IPS-NIHi11 (cell line): ENCODE measurements at regions not wholly inside any gene's neighbourhood (a gene's known extent, or its start where the extent isn't known, plus 50 kb on each side); places are given as distances from the start of the nearest gene placed in this dataset.
"Not testable (repeated sequence)": the region's sequence is repeated elsewhere in the genome, so short reads cannot be mapped to it uniquely, and the experiment has no call there.

Experiments
- DNase-seq: peaks from one replicate; pipeline ENCODE4 v3.0.0; 2012; ENCODE audit warnings: mixed read lengths, low spot score

- no peak for DNase-seq
These were observed 959.6 kb upstream of the SLC39A10 start for GRCh38 chr2:194697439-194697838.

- no peak for DNase-seq
These were observed 960.3 kb upstream of the SLC39A10 start for GRCh38 chr2:194696690-194697089.

GRCh38 chr2:194686569-194686968 is 970.5 kb upstream of the SLC39A10 start:
- DNase-seq, result no peak

- DNase-seq, result no peak
These were observed 983.0 kb upstream of the SLC39A10 start for GRCh38 chr2:194674043-194674442.

- no peak for DNase-seq
These were observed 984.0 kb upstream of the SLC39A10 start for GRCh38 chr2:194672994-194673393.

GRCh38 chr2:194661431-194661830 is 995.6 kb upstream of the SLC39A10 start:
- DNase-seq, result no peak

GRCh38 chr2:194639057-194639456 is 1018.0 kb upstream of the SLC39A10 start:
- not testable (repeated sequence) for DNase-seq

- DNase-seq, result no peak
These were observed 1035.1 kb upstream of the SLC39A10 start for GRCh38 chr2:194621945-194622344.

GRCh38 chr2:194619366-194619765 is 1037.7 kb upstream of the SLC39A10 start:
- no peak for DNase-seq

GRCh38 chr2:194618432-194618831 is 1038.6 kb upstream of the SLC39A10 start:
- DNase-seq, result no peak

GRCh38 chr2:194616334-194616733 is 1040.7 kb upstream of the SLC39A10 start:
- no peak for DNase-seq

GRCh38 chr2:194610297-194610696 is 1046.7 kb upstream of the SLC39A10 start:
- no peak for DNase-seq

GRCh38 chr2:194603429-194603828 is 1053.6 kb upstream of the SLC39A10 start:
- DNase-seq, result no peak

- no peak for DNase-seq
These were observed 1054.3 kb upstream of the SLC39A10 start for GRCh38 chr2:194602750-194603149.

GRCh38 chr2:194591192-194591591 is 1065.8 kb upstream of the SLC39A10 start:
- DNase-seq, result no peak

- DNase-seq, result no peak
These were observed 1069.2 kb upstream of the SLC39A10 start for GRCh38 chr2:194587739-194588270.

- no peak for DNase-seq
These were observed 1089.4 kb upstream of the SLC39A10 start for GRCh38 chr2:194567661-194568017.

GRCh38 chr2:194566907-194567660 is 1089.9 kb upstream of the SLC39A10 start:
- no peak for DNase-seq

GRCh38 chr2:194564422-194564821 is 1092.6 kb upstream of the SLC39A10 start:
- DNase-seq, result no peak

- DNase-seq, result no peak
These were observed 1094.7 kb upstream of the SLC39A10 start for GRCh38 chr2:194562329-194562728.

- no peak for DNase-seq
These were observed 1097.1 kb upstream of the SLC39A10 start for GRCh38 chr2:194559964-194560363.

- no peak for DNase-seq
These were observed 1097.5 kb upstream of the SLC39A10 start for GRCh38 chr2:194559523-194559922.

GRCh38 chr2:194557993-194558392 is 1099.0 kb upstream of the SLC39A10 start:
- no peak for DNase-seq

- no peak for DNase-seq
These were observed 1100.4 kb upstream of the SLC39A10 start for GRCh38 chr2:194556629-194557028.
